ELR (cell line): ENCODE measurements at regions not wholly inside any gene's neighbourhood (a gene's known extent, or its start where the extent isn't known, plus 50 kb on each side); places are given as distances from the start of the nearest gene placed in this dataset.

Experiments used
- DNase-seq: peaks from one replicate; pipeline ENCODE4 v3.0.0-alpha.2; 2015; ENCODE audit warnings: low read depth

DNA sequence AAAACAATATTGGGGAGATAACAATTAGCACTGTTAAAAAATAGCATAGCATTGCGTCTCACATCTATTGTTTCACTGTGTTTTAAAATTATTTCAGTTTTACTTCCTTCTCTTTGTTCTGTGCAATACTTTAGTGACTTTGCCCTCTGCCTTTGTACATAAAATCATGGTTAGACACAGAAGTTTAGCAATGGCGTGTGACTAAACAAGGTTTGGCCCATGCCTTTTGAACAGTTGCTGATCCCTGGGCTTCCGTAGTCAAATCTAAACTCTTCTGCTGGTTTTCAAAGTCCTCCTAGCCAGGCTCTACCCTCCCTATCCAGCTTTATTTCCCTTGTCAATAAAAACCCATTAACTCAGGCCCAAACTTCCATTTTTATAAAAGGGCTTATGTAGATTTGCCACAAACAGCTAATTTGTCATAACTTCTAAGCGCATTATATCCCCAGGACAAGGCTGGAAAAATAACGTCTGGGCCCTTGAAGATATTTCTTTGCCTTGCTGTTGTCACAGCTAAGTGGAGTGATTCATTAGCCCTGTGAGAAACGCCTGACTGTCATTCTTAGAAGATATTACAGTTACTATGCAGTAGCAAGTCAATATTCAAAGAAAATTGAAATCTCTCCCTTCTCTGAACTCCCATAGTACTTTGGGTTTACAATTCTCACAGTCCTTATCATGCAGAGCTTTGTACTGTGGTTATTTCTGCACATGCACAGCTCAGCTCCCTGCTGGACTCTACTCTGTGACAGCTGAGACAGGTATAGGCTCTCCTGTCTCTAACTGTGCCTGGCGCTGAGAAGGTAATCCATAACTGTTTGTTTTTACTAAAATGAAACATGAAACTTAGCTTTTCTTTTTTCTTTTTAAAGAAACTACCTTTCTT, 123.4 kb upstream of the SLC24A5 start:
- no peak for DNase-seq

GRCh38 chr15:47998619-47999019, 122.2 kb upstream of the SLC24A5 start:
- no peak for DNase-seq

- no peak for DNase-seq
These were observed 119.3 kb upstream of the SLC24A5 start for GRCh38 chr15:48001393-48002039.

DNA sequence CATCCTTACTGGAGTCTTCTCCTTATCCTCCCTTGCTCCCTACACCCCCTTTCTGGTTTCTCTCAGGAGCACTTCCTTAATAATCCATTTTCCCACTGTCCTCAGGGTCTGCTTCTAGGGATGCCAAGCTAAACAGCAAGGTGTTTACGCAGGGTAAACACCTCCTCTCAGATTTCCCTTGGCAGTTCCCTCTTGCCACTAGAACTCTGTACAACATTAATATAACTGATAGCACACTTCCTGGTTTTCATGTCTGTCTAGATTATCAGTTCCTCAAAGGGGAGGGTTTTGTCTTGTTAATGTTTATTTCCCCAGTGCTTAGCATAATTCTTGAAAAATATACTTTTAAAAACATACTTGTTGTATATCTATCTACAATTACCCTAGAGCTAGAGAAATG, 118.0 kb upstream of the SLC24A5 start:
- no peak for DNase-seq

DNA sequence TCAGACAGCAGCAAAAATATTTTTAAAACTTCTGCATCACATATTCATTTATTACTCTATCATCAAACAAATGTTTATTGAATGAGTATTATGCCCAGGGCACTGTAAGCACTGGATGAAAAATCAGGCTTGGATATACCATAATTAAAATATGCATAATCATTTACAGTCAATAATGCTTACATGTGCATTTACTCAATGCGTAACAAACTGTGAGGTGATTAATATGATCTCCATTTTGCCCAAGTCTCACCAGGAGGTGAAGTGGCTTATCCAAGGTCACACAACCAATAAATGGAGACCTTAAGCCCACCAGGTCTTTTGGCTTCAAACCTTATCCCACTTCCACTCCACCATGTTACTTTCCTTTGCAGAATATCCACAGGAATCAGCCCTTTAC, 117.3 kb upstream of the SLC24A5 start:
- DNase-seq, result no peak

- no peak for DNase-seq
These were observed 115.7 kb upstream of the SLC24A5 start for GRCh38 chr15:48005077-48005476.

GRCh38 chr15:48006031-48006511, 114.7 kb upstream of the SLC24A5 start:
- no peak for DNase-seq

- no peak for DNase-seq
These were observed 110.5 kb upstream of the SLC24A5 start for GRCh38 chr15:48010316-48010715.

DNA sequence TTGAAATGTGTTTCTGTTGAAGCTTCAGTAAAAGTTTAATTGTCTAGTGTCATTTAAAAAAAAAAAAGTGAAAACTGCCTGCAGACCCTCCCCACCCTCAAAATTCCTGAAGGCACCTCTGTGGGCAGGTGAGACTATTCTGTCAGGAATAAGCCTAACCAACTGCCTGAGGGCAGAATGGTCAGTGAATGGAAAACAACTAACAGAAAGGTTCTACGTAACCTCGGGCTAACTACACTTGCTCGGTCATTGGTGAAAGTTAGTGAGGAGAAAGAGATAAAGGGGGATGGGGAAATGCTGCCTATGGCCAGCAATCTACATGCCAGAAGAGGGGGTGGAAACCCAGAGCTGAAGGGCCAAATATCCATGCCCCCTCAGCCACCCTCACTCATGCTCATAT, 108.6 kb upstream of the SLC24A5 start:
- no peak for DNase-seq

GRCh38 chr15:48016865-48017264, 103.9 kb upstream of the SLC24A5 start:
- DNase-seq, result no peak

DNA sequence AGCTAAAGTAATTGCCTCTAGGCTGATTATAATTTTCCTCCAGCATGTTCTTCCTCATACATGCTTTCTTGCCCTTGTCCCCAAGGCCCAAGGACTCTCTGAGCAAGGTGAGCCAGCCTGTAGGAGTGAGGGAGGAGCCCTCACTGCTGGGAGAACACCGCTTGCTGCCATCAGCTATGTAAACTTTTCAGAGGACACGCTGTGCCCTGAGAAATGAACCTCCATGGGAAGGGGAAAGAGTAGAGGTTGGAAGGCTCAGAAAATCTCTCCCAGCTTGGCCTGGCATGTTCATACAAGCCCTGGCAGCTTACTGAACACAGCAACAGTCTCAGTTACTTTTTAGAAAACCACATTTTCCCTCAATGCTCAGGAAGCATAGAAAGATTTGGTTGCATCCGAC, 103.0 kb upstream of the SLC24A5 start:
- DNase-seq, result no peak

DNA sequence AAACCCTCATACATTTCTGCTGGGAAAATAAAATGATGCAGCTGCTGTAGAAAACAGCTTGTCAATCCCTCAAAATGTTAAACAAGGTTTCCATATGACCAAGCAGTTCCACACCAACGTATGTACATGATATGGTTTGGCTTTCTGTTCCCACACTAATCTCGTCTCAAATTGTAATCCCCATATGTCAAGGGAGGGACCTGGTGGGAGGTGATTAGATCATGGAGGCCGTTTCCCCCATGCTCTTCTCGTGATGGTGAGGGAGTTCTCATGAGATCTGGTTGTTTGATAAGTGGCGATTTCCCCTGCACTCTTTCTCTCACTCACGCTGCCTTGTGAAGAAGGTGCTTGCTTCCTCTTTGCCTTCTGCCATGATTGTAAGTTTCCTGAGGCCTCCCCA, 100.6 kb upstream of the SLC24A5 start:
- DNase-seq, result no peak

DNA sequence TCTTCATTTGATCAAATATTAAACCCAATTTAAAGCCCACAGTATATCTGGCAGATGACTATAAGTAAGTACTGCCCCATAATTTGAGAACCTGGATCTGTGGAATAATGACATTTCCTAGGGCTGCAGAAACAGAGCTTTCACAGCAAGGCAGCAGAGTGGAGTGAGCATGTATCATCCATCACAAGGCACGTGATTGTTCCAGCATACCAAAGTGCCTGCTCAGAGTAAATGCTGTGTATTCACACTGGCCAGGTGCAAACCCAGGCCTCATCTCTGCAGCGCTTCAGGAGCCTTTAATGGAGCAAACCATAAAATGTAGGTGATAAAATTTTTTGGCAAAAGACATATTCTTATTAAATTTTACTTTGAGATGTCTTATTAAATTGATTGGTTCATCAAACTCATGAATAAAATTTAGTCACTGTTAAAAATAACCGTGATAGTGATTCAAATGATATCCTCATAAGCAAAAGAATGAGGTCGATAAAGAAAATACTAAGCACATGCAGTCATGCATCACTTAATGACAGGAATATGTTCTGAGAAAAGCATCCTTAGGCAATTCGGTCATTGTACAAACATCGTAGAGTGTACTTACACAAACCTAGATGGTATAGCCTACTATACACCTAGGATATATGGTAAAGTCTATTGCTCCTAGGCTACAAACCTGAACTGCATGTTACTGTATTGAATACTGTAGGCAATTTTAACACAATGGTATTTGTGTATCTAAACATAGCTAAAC, 99.3 kb upstream of the SLC24A5 start:
- peak; percentile 13 for DNase-seq

DNA sequence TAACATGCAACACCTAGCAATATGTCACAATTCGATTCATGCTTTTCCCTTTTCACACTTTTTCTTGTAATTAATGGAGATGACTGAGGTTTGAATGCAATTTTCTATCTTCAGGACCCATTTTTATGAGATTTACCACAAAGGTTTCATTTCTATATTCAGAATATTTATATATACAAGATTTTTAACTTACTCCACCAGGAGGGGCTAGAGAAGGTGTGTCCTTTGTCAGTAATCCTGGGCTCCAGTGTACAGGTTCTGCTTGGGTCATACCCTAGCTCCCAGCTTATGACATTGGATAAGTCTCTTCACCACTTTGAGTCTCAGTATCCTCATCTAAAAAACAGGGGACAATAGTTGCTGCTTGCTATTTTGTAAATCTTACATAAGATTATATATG, 95.7 kb upstream of the SLC24A5 start:
- peak; percentile 23 for DNase-seq

GRCh38 chr15:48028712-48029111, 92.1 kb upstream of the SLC24A5 start:
- DNase-seq, result no peak

GRCh38 chr15:48029642-48030041, 91.1 kb upstream of the SLC24A5 start:
- DNase-seq, result no peak

DNA sequence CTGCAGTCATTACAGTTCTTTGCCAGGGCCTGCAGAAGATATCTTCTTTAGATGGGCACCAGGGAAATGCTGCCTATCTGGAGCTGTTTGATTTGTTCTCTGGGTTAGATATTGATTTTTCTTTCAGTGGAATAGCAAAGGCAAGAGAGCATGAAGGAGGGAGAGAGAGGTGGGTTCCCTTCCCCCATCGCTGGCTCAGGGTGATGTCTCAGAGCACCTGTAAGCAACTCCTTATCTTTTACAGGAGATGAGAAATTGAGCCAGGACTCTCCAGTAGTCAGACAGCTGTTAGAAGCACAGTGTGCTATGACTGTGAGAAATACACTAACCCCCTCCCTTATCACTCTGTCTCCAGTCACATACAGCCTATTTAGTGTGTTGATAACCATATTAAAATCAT, 89.3 kb upstream of the SLC24A5 start:
- no peak for DNase-seq

GRCh38 chr15:48031973-48032372, 88.8 kb upstream of the SLC24A5 start:
- DNase-seq, result no peak

DNA sequence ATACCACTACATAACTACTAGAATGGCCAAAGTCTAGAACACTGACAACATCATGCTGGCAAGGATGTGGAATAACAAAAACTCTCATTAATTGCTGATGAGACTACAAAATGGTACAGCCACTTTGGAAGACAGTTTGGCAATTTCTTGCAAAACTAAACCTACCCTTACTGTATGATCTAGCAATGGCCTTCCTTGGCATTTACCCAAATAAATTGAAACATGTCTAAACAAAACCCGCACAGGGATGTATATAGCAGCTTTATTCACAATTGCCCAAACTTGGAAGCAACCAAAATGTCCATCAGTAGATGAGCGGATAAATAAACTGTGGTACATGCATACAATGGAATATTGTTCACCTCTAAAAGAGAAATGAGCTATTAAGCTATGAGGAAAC, 87.9 kb upstream of the SLC24A5 start:
- no peak for DNase-seq

GRCh38 chr15:48038221-48038620, 82.6 kb upstream of the SLC24A5 start:
- DNase-seq, result no peak

DNA sequence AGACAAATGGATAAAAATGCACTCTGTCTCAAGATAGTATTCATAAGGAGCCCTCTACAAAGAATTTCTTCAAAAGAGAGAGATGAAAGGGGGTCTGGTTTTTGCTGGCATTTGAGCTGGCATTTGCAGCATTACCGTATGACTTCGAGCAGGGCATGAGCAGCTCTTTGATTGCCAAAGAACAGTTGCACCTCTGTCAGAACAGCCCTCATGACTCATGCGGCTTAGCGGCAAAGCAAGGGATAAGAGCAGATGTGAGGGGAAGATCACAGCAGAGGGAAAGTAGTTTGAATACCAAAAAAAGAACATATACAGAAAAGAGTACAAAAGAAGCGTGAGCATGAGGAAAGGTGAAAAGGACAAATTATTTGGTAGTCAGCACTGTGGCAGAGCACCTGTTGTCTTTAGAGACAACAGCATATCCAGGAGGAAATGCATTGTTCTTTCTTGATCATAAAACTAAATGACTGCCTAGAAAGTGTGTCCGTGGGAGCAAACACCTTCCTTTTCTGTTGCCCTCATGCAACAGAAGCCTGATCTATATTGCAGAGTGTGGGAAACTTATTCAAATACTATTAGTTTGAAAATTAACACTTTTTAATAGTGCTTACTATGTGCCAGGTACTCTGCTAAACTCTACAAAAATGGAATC, 80.5 kb upstream of the SLC24A5 start:
- DNase-seq, result peak; percentile 37

GRCh38 chr15:48041454-48041853, 79.3 kb upstream of the SLC24A5 start:
- no peak for DNase-seq
